Urothelium cell line (cell line): ENCODE measurements at regions not wholly inside any gene's neighbourhood (a gene's known extent, or its start where the extent isn't known, plus 50 kb on each side); places are given as distances from the start of the nearest gene placed in this dataset.
"Not testable (repeated sequence)": the region's sequence is repeated elsewhere in the genome, so short reads cannot be mapped to it uniquely, and the experiment has no call there.

Experiments used
- DNase-seq: peaks from one replicate; pipeline ENCODE4 v3.0.0; 2011; ENCODE audit warnings: low spot score, mixed read lengths
- FAIRE-seq: peaks from 2 replicates; lab custom pipeline; 2011; peaks lifted over from hg19 to GRCh38; lab: Jason Lieb, UNC

DNA sequence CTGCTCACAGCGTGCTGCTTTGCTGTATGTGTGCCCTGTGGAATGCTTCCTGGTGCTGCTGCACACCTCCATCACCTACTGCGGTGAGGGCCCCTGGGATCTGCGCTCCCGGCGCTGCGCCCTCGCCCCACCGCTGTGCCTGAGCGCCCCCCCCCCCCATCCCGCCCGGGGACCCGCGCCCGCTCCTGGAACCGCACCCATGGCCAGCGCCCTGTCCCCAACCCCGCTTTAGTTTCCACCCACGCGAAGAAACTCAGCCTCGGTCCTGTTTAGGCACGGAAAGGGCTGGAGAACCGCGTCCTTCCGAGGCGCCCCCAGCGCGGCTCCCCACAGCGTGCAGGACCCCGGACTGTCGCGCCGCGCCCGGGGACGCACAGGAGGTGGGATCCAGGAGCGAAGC is 265.5 kb downstream of the POTEB3 start:
- DNase-seq: not testable (repeated sequence)

DNA sequence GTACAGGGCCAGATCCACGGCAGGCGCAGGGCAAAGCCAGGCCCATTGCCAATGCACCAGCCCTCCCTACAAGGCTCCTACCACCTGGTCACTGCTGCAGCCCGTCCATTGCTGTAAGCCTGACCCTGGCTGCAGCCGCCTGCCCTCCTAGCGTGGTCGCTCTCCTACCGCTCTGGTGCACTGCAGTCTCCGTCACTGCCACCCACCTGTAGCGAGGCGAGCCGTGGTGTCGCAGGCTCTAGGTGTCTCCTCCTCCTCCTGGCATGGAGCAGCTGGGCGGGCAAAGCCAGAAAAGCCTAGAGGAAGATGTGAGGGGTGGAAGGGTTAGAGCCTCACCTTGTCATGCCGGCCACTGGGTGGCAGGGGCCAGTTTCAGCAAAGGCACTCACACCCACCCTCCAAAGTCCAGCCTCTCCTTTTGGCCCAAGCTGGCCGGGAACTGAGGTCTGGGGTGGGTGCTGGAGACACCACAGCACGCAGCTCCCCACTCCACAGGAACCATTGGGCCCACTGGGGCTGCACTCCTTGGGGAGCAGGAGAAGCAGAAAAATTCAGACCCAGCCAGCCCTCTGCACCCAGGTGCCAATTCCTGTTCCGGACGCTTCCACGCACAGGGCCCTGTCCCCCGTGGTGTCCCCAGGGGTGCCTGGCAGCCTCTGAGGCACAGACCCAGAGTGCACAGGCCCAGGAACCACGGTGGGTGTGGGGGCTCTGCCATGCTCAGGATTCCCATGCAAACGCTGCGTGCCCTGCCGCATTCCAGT is 285.3 kb upstream of the POTEB2 start:
- FAIRE-seq, DNase-seq: not testable (repeated sequence)

More for the DNA sequence above, 265.5 kb downstream of the POTEB3 start:
- FAIRE-seq: not testable (repeated sequence)

DNA sequence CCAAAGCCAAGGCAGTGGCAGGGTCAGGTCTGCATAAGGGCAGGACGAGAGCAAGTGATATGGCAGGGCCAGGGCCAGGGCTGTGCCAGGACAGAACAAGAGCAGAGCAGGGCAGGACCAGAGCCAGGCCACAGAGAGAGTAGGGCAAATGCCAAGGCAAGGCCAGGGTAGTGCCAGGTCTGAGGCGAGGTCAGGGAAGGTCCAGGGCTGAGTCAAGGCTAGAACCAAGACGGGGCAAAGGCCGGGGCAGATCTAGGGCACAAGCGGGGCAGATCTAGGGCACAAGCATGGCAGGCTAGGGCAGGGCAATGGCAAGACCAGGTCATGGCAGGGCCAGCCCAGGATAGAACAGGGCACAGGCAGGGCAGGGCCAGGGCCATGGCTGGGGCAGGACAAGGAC is 282.0 kb upstream of the POTEB2 start:
- FAIRE-seq, DNase-seq: not testable (repeated sequence)

DNA sequence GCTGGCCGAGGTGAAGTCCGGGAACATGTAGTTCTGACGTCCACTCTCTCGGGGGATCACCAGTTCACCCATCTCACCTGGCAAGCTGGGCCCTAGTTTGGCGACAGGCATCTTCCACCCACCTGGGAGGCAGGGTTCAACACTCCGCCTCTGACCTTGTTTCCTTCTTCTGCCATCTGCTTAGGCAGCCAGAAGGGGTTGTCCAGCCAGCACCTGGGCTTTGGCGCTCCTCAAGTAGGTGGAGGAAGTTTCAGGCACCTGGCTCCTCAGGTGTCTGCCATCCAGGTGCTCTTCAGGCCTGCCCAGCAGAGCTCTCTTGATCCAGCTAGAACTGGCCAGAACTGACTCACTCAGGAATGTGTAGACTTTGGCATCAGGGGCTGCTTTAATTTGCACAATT is 267.8 kb upstream of the POTEB2 start:
- DNase-seq, FAIRE-seq: not testable (repeated sequence)

DNA sequence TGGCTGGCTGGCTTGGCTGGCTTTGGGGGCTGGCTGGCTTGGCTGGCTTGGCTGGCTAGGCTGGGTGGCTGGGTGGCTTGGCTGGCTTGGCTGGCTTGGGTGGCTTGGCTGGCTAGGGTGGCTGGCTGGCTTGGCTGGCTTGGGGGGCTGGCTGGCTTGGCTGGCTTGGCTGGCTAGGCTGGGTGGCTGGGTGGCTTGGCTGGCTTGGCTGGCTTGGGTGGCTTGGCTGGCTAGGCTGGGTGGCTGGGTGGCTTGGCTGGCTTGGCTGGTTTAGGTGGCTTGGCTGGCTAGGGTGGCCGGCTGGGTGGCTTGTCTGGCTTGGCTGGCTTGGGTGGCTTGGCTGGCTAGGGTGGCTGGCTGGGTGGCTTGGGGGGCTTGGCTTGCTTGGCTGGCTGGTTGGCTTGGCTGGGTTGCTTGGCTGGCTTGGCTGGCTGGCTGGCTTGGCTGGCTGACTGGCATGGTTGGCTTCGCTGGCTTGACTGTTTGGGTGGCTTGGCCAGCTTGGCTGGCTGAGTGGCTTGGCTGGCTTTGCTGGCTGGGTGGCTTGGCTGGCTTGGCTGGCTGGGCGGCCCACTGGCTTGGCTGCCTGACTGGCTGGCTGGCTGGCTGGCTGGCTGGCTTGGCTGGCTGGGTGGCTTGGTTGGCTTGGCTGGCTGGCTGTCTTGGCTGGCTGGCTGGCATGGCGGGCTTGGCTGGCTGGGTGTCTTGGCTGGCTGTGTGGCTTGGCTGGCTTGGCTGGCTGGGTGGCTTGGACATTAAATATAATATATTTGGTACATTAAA is 246.3 kb upstream of the POTEB2 start:
- DNase-seq: not testable (repeated sequence)
- FAIRE-seq: peak; percentile 100

DNA sequence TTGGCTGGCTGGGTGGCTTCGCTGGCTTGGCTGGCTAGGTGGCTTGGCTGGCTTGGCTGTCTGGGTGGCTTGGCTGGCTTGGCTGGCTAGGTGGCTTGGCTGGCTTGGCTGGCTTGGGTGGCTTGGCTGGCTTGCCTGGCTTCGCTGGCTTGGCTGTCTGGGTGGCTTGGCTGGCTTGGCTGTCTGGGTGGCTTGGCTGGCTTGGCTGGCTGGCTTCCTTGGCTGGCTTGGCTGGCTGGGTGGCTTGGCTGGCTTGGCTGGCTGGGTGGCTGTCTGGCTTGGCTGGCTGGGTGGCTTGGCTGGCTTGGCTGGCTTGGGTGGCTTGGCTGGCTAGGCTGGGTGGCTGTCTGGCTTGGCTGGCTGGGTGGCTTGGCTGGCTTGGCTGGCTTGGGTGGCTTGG is 245.7 kb upstream of the POTEB2 start:
- peak; percentile 99 for FAIRE-seq
- DNase-seq: not testable (repeated sequence)

DNA sequence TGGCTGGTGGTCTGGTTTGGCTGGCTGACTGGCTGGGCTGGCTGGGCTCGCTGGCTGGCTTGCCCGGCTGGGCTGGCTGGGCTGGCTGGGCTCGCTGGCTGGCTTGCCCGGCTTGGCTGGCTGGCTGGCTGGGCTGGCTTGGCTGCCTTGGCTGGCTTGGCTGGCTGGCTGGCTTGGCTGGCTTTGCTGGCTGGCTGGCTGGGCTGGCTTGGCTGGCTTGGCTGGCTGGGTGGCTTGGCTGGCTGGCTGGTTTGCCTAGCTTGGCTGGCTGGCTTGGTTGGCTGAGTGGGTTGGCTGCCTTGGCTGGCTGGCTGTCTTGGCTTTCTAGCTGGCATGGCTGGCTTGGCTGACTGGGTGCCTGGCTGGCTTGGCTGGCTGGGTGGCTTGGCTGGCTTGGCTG is 245.1 kb upstream of the POTEB2 start:
- FAIRE-seq: peak; percentile 73
- DNase-seq: not testable (repeated sequence)

DNA sequence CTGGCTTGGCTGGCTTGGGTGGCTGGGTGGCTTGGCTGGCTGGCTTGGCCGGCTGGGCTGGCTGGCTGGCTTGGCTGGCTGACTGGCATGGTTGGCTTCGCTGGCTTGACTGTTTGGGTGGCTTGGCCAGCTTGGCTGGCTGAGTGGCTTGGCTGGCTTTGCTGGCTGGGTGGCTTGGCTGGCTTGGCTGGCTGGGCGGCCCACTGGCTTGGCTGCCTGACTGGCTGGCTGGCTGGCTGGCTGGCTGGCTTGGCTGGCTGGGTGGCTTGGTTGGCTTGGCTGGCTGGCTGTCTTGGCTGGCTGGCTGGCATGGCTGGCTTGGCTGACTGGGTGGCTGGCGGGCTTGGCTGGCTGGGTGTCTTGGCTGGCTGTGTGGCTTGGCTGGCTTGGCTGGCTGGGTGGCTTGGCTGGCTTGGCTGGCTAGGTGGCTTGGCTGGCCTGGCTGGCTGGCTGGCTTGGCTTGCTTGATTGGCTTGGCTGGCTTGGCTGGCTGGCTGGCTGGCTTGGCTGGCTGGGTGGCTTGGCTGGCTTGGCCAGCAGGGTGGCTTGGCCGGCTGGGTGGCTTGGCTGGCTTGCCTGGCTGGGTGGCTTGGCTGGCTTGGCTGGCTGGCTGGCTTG is 244.2 kb upstream of the POTEB2 start:
- peak; percentile 100 for FAIRE-seq
- DNase-seq: not testable (repeated sequence)

DNA sequence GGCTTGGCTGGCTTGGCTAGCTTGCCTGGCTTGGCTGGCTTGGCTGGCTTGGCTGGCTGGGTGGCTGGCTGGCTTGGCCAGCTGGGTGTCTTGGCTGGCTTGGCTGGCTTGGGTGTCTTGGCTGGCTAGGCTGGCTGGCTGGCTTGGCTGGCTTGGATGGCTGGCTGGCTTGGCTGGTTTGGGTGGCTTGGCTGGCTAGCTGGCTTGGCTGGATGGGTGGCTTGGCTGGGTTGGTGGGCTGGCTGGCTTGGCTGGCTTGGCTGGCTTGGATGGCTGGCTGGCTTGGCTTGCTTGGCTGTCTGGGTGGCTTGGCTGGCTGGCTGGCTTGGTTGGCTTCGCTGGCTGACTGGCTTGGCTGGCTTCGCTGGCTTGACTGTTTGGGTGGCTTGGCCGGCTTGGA is 242.3 kb upstream of the POTEB2 start:
- DNase-seq, FAIRE-seq: not testable (repeated sequence)

DNA sequence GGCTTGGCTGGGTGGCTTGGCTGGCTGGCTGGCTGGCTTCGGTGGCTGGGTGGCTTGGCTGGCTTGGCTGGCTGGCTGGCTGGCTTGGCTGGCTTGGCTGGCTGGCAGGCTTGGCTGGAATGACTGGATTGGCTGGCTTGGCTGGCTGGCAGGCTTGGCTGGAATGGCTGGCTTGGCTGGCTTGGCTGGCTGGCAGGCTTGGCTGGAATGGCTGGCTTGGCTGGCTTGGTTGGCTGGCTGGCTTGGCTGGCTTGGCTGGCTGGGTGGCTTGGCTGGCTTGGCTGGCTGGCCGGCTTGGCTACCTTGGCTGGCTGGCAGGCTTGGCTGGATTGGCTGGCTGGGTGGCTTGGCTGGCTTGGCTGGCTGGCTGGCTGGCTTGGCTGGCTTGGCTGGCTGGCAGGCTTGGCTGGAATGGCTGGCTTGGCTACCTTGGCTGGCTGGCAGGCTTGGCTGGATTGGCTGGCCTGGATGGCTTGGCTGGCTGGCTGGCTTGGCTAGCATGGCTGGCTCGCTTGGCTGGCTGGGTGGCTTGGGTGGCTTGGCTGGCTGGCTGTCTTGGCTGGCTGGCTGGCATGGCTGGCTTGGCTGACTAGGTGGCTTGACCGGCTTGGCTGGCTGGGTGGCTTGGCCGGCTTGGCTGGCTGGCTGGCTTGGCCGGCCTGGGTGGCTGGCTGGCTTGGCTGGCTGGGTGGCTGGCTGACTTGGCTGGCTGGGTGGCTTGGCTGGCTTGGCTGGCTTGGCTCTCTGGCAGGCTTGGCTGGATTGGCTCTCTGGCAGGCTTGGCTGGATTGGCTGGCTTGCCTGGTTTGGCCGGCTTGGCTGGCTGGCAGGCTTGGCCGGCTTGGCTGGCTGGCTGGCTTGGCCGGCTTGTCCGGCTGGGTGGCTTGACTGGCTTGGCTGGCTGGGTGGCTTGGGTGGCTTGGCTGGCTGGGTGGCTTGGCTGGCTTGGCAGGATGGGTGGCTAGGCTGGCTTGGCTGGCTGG is 241.6 kb upstream of the POTEB2 start:
- peak; percentile 100 for FAIRE-seq
- not testable (repeated sequence) for DNase-seq

DNA sequence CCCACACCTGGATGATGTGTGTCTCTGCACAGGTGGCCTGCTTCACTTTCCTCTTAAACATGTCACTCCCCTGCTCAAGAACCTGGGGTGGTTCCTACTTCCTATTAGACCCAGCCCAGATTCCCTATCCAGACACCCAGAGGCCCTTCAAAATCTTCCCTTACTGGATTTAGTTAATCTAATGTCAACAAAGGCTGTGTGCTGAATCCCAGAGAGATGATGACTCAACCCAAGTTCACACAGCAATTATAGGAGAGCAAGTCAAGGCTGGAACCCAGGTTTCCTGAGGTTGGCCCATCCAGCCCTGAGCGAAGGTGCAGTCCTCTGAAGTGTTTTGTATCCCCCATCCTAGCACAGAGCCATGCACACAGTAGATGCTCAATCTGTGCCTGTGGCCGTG is 230.5 kb upstream of the POTEB2 start:
- FAIRE-seq: not testable (repeated sequence)

DNA sequence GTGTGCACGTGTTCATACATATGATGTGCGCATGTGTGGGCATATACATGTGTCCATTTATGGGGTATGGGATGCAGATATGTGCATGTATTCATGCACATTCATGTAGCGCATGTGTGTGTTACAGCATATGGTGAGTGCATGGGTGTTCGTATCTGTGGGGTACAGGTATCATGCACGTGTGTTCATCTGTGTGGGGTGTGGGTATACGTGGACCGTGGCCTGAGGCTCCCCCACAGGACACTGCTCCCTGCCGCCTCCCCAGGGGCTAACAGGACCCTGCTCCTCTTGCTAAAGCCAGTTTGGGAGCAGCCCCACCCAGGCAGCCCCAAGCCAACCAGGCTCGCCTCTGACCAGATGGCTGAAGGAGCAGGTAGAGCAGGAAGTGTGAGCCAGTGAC is 213.4 kb upstream of the POTEB2 start:
- FAIRE-seq: peak; percentile 99
- not testable (repeated sequence) for DNase-seq

More for the DNA sequence above, 230.5 kb upstream of the POTEB2 start:
- not testable (repeated sequence) for DNase-seq

DNA sequence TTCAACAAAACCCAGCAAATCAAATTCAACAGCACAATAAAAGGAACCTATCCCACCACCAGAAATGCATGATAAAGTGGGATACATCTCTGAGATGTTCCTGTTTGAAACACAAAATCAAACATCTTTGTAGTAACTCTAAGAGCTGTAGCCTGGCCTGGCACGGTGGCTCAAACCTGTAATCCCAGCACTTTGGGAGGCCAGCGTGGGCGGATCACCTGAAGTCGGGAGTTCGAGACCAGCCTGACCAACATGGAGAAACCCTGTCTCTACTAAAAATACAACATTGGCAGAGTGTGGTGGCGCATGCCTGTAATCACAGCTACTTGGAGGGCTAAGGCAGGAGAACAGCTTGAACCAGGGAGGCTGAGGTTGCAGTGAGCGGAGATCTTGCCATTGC is 202.8 kb upstream of the POTEB2 start:
- DNase-seq, FAIRE-seq: not testable (repeated sequence)

DNA sequence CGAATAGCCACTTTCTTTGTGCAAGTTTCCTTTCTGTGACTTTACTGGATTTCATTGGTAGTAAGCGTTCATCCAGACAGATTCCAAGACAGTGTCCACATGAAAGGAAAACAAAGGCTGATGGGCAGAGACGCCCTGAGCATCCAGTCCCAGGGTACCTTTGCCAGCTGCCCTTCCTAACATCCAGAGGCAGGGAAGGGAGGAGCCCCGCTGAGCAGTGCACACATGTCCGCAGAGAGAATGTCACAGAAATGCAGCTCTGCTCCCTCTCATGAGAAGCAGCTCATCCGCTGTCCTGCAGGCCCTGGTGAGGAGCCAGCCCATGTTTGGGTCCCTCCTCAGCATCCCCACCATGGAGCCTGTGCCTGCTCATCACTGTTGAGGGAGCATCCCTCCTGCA is 197.4 kb upstream of the POTEB2 start:
- DNase-seq: not testable (repeated sequence)
- peak; percentile 27 for FAIRE-seq

DNA sequence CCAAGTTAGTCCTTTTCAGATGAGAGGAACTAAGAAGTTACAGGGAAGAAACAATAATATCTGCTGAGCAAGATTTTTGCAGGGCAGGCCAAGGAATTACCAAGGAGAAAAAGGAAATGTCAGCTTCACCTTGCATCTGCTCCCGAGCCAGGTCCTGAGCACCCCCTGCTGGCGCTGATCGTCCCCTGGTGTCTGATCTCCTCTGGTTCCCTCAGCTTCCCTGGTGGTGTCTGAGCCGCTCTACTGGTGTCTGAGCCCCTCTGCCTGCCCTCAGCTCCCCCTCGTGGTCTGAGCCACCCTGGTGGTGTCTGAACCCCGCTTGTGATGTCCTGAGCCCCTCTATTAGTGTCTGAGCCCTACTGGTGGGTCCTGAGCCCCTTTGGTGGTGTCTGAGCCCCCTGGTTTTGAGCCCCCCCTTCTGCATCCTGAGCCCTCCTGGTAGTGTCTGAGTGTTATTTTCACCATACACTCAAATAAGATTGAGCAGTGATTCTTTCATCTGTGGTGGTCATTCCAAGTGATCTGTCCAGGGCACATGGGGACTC is 196.6 kb upstream of the POTEB2 start:
- DNase-seq: not testable (repeated sequence)
- FAIRE-seq: peak; percentile 48

DNA sequence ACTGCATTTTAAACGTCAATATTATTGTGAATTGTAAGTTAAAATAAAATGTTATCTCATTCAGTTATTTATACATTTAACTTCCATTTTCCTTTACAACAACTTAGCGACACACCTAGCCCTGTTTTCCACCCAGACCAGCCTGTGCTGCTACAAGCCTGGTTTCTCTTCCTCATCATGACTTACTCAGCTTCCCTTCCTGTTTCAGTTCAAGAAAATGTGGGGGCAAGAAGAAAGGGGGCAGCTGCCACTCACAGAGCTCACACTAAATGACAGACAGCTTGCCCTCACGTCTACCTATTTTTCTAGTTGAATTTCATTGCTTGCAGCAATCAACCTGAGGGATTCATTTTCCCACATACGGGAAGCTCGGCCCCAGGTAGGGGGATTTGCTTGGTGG is 185.8 kb upstream of the POTEB2 start:
- FAIRE-seq, DNase-seq: not testable (repeated sequence)

DNA sequence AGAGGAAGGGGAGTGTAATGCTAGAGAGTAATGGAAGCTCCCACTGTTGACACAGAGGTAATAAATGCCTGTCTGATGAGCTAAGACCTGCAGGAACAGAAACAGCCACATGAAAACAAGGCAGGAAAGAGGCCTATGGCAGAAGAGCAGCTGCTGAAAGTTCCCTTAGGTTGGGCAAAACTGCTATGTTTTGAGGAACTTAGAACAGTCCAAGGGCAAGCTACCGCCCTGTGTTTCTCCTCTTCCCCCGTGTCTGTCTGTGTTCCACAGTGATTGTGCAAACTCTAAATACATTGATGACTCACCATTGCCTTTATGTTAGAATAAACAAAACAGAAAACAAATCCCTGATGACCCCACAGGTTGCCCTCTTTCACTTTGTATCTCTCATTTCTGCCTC is 165.6 kb upstream of the POTEB2 start:
- FAIRE-seq: not testable (repeated sequence)

DNA sequence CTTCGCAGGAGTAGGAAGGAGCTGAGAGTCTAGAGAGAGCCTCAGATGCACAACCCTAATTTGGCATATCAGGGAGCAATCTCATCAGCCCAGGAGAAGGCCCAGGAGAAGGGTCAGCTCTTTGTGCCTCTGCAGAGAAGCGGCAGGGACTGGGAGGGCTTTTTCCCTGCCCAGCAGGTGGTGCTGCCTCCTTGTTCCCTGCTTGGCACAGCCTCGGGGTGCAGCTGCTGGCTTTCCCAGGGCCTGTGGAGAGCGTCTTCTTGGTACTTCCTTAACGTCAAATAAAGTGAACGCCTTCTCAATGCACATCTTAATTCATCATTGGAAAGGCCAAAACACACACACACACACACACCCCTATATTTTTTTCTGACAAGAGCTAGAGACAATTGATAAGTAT is 162.9 kb upstream of the POTEB2 start:
- peak; percentile 74 for FAIRE-seq
- DNase-seq: not testable (repeated sequence)

More for the DNA sequence above, 165.6 kb upstream of the POTEB2 start:
- DNase-seq: not testable (repeated sequence)

DNA sequence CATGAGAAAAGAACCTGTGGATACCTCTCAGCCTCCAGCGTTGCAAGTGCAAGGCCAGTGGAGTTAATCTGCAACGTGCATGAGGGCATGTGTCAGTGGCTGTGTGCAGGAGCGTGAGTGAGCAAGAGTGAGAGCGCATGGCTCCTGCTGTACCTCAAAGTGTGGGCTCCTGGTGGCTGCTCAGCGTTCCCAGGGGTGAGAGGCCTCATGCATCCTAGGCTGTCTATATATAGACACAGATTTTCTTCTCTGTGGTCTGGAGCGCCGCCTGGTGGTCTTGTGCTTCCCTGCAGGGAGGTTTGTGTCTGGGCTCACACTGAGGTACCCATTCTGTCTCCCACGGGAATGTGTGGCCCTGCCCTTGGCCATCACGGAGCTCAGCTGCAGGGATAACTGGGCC is 161.8 kb upstream of the POTEB2 start:
- not testable (repeated sequence) for DNase-seq
- FAIRE-seq: peak; percentile 73

DNA sequence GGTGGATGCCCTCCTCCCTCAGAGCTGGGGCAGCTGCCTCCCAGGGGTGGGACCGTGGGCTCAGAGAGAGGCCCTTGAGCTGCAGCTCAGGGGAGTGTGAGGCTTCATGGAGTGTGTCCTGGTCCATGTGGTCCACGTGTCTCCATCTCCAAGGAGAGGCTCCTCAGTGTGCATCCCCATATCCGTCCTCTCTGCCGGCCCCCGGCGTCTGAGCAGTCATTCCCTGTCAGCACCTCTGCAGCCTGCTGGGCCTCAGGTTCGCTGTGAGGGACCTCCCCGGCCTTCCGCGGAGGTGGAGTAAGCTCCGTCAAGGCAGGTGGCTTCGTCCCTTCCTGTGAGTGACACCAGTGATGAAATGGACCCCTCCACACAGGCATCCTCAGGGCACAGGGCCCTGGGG is 160.7 kb upstream of the POTEB2 start:
- not testable (repeated sequence) for DNase-seq, FAIRE-seq
